GM18870 (cell line): ENCODE measurements at regions not wholly inside any gene's neighbourhood (a gene's known extent, or its start where the extent isn't known, plus 50 kb on each side); places are given as distances from the start of the nearest gene placed in this dataset.

Experiments used
- ATAC-seq: cut with Tn5 transposase; IDR thresholded peaks from one replicate; pipeline ENCODE4 v1.9.1; 2021; ENCODE audit warnings: moderate library complexity; ENCODE audit not compliant: unreplicated experiment

GRCh38 chr13:23980160-23980551 is 82.9 kb upstream of the C1QTNF9B start:
- ATAC-seq, result peak; percentile 74

GRCh38 chr13:23983671-23984070 is 86.4 kb upstream of the C1QTNF9B start:
- ATAC-seq, result no peak

- no peak for ATAC-seq
Observed at GRCh38 chr13:23984546-23984945, 87.2 kb upstream of the C1QTNF9B start.

- no peak for ATAC-seq
Observed at GRCh38 chr13:23985060-23985459, 87.8 kb upstream of the C1QTNF9B start.

GRCh38 chr13:23985839-23986238 is 88.5 kb upstream of the C1QTNF9B start:
- no peak for ATAC-seq

GRCh38 chr13:23986619-23987018 is 89.3 kb upstream of the C1QTNF9B start:
- no peak for ATAC-seq

GRCh38 chr13:23987331-23987894 is 90.1 kb upstream of the C1QTNF9B start:
- ATAC-seq, result no peak

GRCh38 chr13:23988546-23989122 is 91.3 kb upstream of the C1QTNF9B start:
- ATAC-seq, result no peak

GRCh38 chr13:23990455-23990854 is 93.2 kb upstream of the C1QTNF9B start:
- ATAC-seq, result no peak

GRCh38 chr13:23991119-23991518 is 93.8 kb upstream of the C1QTNF9B start:
- no peak for ATAC-seq

- no peak for ATAC-seq
Observed at GRCh38 chr13:23992781-23993679, 95.7 kb upstream of the C1QTNF9B start.

GRCh38 chr13:23993680-23993985 is 96.3 kb upstream of the C1QTNF9B start:
- no peak for ATAC-seq

GRCh38 chr13:23995283-23996073 is 98.2 kb upstream of the C1QTNF9B start:
- ATAC-seq, result no peak

- ATAC-seq, result peak; percentile 44
Observed at GRCh38 chr13:23996456-23996855, 99.2 kb upstream of the C1QTNF9B start.

- ATAC-seq, result no peak
Observed at GRCh38 chr13:23999424-23999823, 102.1 kb upstream of the C1QTNF9B start.

GRCh38 chr13:24002206-24002815 is 105.0 kb upstream of the C1QTNF9B start:
- no peak for ATAC-seq

GRCh38 chr13:24004142-24004899 is 107.0 kb upstream of the C1QTNF9B start:
- no peak for ATAC-seq

GRCh38 chr13:24004971-24005370 is 107.7 kb upstream of the C1QTNF9B start:
- no peak for ATAC-seq

GRCh38 chr13:24005755-24006281 is 108.5 kb upstream of the C1QTNF9B start:
- ATAC-seq, result peak; percentile 87
